ENCODE measurements at regions not wholly inside any gene's neighbourhood (a gene's known extent, or its start where the extent isn't known, plus 50 kb on each side); places are given as distances from the start of the nearest gene placed in this dataset.

DNA sequence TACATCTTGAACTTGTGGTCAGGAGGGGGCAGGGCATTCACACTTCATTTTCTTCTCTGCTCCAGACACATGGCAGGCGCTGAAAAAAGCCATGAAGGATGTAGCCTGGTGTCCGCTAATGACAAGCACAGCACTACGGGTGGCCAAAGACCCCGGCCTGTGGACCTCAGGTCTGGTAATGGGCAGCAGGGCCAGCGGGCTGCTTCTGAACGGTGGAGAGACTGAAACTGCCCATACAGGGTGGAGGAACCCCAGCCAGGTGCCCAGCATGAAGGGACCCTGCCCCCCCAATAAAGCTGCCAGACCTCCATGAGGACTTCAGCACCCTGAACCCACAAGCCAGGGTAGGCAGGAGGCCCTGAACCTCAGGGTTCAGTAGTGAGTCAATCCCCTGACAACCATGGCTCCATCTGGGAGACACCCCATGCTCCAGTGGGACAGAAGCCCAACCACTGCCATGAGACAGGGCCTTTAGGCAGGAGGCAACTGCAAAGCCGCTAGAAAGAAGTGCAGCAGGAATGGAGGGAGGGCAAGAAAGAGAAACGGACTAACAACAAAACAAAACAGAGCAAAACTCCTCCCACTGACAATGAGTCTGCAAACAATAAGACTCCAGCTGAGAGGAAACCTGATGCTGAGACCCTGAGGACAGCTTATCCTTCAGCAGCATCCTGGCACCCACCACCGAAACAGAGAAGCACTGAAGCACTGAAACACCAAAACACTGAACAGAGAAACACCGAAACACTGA lies 140.2 kb upstream of the PPP2R2D start:
- TF ChIP-seq CTCF (conservative IDR thresholded peaks at IDR 0.05): no peak
- H3K27ac ChIP-seq: no peak overlapping the region

DNA sequence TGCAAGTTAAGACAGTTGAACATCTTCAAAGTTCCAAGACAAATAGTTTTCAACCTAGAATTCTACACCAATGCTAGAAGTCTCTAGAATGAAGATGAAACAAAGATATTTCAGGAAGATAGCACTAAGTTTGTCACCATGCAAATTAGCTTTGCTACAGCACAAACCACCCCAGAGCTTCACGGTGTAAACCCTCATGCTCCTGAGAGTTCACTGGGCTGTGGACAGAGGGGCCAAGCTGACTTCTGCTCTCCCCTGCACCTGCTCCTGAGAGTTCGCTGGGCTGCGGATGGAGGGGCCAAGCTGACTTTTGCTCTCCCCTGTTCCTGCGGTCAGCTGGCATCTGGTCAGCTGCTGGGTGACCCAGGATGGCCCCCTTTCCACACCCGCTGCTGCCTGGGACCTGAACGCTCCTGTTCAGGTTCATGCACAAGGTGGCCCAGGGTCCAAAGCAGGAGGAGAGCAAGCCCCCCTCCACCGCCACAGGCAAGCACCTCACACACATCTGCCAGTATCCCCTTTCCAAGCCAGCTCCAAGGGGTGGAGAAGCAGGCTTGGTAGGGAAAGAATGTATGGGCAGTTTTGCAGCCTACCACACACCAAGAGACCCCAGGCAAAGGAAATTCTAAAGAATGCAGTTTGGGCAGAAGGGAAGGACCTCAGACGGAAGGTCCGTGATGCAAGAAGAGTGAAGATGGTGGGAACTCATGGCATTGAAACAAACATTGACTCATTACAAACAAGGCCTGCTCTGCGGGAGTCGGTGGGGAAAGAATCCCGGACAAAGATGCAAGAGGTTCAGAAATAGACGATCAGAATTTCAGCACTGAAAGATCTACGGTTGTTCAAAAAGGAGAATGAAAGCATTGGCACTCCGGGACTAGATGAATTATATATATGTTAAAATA lies 137.8 kb upstream of the PPP2R2D start:
- no peak overlapping the region for H3K27ac ChIP-seq
- TF ChIP-seq CTCF (conservative IDR thresholded peaks at IDR 0.05): no peak

GRCh38 chr10:131764929-131765328 lies 135.9 kb upstream of the PPP2R2D start:
- no peak for TF ChIP-seq CTCF (conservative IDR thresholded peaks at IDR 0.05)
- no peak overlapping the region for H3K27ac ChIP-seq

GRCh38 chr10:131766096-131766495 lies 134.7 kb upstream of the PPP2R2D start:
- TF ChIP-seq CTCF (conservative IDR thresholded peaks at IDR 0.05): no peak
- no peak overlapping the region for H3K27ac ChIP-seq

- H3K27ac ChIP-seq: no peak overlapping the region
- no peak for TF ChIP-seq CTCF (conservative IDR thresholded peaks at IDR 0.05)
These were observed 133.1 kb upstream of the PPP2R2D start for GRCh38 chr10:131767716-131768115.

- no peak for TF ChIP-seq CTCF (conservative IDR thresholded peaks at IDR 0.05)
These were observed 131.0 kb upstream of the PPP2R2D start for GRCh38 chr10:131769571-131770410.

More at GRCh38 chr10:131769571-131770410, 131.0 kb upstream of the PPP2R2D start:
- H3K27ac ChIP-seq: no peak overlapping the region

All from VCaP (cell line).